Fibroblast of skin of back (primary cell): ENCODE measurements at regions not wholly inside any gene's neighbourhood (a gene's known extent, or its start where the extent isn't known, plus 50 kb on each side); places are given as distances from the start of the nearest gene placed in this dataset.
"Not testable (repeated sequence)": the region's sequence is repeated elsewhere in the genome, so short reads cannot be mapped to it uniquely, and the experiment has no call there.

ENCODE experiments used
- DNase-seq: peaks from one replicate; pipeline ENCODE4 v3.0.0-alpha.2; 2013

DNA sequence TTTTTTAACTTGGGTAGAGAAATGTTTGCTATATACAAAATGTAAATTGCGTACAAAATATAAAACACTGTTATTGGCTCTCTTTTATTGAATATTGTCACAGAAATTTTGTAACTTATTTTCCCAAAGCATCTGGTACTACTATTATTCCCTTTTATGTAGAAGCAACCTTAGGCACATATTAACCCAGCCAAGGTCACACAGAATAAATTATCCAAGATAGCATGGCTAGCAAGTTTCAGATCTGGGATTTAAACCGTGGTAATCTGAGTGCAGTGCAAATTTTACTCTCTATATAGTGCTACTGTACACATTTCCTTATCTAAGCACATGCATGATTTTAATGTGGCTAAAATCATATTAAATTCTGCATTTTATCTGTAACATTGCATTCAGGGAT is 1190.5 kb upstream of the LRRTM3 start:
- DNase-seq, result no peak

DNA sequence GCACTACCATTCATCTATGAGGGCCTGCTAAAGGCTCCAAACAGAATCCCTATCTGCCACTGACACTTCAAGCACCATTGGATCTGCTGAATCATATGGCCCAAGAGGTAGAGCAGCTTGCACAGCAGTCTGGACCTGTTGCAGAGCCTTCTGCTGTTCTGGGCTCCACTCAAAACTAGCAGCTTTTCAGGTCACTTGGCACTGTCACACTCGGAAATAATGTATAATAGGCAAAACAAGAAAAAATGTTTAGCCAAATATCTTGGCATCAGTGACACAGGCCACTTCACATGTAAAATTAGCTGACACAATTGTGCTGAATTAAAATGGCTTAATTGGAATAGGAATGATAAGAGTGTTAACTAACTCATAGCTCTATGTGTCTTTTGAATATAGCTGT is 1182.9 kb upstream of the LRRTM3 start:
- DNase-seq, result no peak

DNA sequence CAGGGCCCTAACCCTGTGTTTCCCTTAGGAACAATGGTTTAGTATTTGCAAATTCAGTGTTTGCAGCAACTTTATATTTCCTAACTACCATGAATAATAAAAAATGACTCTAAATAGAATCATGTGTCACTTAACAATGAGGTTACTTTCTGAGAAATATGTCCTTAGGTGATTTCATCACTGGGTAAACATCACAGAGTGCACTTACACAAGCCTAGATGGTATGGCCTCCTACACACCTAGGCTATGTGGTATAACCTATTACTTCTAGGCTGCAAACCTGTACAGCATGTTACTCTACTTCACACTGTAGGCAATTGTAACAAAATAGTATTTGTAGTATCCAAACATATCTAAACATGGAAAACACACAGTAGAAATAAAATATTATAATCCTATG is 1174.6 kb upstream of the LRRTM3 start:
- DNase-seq, result no peak

DNA sequence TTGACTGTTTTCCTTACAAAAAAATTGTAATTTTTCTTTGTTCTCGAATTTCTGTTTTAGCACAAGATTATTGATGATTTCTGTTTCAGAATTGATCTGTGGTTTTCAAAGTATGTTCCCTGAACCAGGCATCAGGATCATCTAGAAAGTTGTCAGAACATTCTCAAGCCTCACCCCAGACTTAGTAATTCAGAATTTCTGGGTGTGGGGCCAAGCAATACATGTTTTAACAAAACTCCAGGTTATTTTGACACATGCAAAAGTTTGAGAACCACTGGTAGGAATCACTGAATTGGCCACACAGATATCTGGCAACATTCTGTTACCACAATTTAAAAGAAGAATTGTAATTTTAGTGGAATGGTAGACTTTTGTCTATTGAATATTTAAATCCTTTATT is 1173.9 kb upstream of the LRRTM3 start:
- DNase-seq, result no peak

DNA sequence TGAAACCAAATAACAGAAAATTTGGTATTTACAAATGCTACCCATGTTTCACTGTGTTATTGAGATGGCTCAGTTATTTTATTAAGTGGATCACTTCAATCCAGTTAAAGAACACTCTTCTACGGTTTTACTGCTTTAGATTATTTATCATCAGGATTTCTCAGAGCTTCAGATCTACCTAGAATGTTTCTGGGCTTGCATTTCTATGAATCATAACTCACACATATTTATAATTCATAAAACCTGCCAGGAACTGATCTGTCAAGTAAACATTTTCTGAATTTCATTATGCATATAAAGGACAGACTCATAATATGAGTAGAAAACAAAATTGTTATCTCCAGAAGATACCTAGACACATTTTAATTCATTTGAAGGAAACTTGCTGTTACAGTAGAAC is 1172.3 kb upstream of the LRRTM3 start:
- DNase-seq, result no peak

DNA sequence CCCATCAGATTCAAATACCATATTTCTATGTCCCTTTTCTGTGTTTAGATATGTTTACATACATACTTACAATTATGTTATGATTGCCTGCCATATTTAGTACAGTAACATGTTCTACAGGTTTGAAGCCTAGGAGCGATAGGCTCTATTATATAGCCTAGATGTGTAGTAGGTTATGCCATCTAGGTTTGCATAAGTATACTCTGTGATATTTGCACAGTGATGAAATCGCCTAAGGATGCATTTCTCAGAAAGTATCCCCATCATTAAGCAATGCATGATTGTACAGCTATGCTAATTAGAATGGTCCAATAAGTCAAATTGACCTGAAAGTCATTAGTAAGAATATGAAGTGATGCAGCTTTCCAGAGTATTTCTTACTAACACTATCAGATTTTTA is 1171.7 kb upstream of the LRRTM3 start:
- DNase-seq, result no peak

DNA sequence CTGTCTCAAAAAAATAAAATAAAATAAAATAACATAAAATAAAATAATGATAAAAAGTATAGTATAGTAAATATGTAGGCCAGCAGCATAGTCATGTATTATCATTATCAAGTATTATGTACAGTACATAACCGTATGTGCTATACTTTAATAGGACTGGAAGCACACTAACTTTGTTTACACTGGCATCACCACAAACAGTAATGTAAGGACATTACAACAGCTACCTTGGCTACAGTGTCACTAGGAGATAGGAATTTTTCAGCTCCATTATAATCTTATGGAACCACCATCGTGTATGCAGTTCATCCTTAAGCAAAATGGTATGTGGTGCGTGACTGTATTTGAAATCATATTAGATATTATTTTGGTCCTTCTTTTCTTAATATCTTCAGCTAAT is 1163.5 kb upstream of the LRRTM3 start:
- DNase-seq, result no peak

DNA sequence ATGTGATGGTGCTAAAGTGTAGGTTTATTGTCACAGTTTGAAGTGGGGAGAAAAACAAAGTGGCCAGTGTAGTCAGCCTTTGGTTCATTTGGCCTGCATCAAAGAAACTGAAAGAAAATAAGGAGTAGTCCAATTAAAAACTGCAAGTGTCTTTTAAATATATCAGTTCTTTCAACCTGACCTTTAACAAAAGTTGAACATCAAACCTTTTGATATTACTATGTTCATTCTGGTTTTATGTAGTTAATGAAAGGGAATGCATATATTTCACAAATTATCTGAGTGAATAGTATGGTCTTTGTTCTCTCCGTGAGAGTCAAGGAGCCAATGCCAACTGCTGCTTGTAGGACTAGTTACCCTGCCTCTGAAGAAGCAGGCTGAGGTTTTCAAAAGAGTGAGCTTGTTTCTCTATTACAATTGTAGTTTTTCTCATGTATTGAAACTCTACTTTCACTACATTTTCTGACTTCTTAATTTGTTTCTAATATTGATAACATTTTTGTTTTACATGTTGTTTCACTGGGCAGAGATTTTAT is 1160.8 kb upstream of the LRRTM3 start:
- no peak for DNase-seq

DNA sequence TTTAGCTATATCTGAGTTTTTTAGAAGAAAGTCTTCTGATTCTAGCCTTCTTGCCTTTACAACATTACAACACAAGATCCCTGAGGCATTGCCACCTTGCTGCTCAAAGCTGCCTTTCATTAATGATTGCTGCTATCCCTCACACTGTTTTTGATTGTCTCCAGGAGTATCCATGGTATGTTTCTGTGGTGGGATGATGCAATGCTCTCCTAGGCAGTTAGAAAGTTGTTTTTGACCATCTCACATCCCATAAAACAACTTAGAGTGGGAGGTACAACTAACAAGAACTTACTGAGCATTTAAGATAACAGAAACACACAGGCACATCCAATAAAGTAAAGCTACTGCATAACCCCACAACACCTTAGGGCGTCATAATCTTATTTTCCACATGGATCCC is 1156.0 kb upstream of the LRRTM3 start:
- DNase-seq, result peak; percentile 13

DNA sequence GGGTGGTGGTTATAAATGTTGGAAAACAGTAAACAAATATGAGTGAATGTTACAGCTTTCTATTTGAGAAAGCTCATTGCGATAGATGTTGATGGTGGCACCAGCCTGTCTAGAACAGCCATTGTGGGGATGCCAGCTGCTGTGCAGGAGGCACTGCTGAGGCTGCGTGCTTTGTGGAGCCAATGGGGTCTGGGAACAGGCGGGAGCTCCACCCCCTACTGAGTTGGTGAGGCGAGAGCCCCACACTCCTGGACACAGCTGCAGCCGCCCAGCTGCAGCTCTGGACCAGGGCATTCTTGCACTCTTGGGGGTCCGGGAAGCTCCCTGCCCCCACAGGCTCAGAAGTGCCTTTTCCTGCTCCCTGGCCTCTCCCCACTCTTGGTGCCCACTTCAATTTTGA is 1147.1 kb upstream of the LRRTM3 start:
- no peak for DNase-seq

DNA sequence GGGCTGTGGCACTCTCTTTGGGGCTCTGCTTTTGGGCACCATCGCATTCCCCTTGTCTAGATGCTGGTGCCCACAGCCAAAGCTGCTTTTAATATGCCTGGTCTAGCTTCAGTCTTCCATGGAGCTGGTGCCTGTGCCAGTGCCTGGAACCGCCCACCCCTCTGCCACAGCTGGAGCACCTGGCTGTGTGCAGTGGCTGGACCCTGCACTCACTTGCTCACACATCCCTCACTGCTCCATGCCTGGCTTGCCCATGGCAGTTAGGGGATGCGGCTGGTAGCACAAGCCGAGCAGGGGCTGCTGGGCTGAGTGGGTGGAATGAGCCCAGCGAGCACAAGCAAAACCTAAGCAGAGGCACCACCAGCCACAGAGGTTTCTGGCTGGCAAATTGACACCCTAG is 1145.9 kb upstream of the LRRTM3 start:
- no peak for DNase-seq

DNA sequence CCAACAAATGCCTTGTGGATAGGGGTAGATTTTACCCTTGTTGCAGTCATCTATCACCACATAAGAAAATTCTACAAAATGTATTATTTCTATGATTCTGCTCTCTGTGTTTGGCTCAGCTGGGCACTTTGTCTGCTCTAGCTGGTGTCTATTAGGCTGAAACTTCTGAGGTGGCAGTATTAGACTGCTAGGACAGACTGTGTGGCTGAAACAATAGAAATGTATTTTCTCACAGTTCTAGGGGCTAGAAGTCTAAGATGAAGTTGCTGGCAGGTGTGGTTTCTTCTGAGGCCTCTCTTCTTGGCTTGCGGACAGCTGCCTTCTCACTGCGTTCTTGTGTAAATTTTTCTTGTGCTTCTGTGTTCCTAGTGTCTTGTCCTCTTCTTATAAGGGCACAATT is 1139.6 kb upstream of the LRRTM3 start:
- DNase-seq, result no peak

DNA sequence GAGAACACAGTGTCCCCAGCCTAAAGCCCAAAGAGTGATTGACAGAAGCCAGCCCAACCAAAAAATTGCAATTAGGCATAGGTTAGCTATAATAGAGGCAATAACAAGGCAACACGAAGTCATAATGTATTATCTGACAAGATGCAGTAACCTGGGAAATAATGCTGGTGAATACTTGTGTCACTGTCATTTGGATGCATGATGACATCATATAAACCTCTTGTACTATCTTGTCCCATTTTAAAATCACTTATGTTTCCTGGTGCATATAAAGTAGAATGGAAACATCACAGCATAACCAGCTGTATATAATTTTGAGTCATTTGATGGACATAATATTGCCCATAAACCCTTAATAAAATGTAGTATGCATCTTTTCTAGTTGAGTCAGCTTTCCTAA is 1138.3 kb upstream of the LRRTM3 start:
- no peak for DNase-seq

DNA sequence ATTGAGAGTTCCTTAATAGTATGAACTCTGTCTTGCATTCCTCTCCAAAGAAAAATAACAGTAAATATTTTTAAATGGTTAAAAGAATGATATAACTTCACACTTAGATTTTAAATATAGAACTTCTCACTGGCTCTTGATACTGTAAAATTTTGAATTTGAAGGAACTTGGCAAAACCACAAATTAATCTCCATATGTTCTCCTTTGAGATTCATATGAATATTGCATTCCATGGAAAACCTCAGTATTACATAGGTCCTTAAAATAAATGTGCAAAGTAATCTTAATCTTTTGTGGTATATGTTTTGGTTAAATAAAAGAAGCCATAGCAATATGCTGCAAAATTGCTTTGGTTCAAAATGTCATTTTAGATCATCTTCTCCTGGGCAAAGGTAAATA is 1137.6 kb upstream of the LRRTM3 start:
- no peak for DNase-seq

DNA sequence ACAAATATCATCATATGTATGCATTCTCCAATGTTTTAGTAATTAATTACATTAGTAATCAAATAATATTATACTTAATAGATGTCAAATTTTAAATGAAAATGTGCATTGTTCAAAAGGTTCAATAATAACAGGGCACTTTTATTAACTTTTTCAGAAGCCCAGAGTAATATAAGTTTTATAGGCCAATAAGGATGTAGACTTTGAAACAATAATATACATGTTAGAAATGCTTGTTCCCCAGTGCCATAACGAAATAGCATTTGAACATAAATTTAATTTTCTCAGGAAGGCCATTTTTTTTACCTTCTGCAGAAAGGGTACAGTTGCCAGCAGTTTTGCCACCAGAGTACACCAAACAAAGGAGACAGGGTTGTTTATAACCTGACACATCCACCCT is 1133.9 kb upstream of the LRRTM3 start:
- no peak for DNase-seq

DNA sequence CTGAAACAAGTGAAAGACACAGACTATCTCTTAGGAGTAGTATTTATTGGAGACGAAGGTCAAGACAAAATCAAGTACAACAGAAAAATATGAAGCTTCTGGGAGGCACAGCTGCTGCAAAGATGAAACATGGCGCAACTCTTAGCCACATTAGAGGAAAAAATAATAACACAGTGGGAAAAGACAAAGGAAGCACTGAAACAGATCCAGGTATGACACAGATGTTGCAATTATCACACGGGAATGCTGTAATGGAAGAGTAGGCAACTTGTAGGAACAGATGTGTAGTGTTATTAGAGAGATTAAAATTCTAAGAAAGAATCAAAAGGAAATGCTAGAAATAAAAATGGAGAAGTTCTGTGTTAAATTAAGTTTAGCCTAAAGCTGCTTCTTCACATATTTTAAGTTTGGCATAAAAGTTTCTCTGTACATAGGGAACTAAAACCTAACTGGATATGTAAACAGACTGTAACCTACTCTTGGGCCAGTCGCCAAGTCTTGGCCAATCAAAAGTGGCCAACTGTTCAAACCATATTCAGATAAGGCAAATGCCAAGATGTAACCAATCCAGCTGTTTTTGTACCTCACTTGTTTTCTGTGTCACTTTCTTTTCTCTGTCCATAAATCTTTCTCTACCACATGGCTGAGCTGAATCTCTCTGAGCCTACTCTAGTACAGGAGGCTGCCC is 1132.0 kb upstream of the LRRTM3 start:
- DNase-seq, result no peak

DNA sequence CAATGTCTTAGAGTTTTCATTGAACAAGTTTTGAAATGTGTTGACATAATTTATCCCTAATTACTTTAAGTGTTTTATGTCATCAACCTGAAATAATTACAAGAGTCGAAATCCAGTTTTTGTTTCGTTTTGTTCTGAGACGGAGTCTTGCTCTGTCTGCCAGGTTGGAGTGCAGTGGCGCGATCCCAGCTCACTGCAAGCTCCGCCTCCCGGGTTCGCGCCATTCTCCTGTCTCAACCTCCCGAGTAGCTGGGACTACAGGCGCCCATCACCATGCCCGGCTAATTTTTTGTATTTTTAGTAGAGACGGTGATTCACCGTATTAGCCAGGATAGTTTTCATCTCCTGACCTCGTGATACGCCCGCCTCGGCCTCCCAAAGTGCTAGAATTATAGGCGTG is 1131.0 kb upstream of the LRRTM3 start:
- not testable (repeated sequence) for DNase-seq

DNA sequence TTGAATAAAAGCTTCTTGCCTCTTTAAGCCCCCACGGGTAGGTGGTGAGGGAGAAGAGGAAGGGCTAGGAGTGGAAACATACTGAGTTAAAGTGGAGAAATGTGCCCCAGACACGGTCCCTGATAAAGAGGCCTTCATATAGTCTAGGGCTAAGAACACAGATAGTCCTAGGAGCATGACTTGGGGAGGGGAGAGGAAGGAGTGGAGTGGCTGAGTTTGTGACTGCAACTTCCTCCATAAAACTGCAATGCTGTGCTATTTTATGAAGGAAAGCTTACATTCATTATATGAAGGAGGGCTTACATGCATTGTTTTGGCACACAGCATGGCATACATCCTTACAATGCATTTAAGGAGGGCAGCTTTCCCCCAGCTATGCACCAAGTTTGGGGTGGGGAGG is 1129.4 kb upstream of the LRRTM3 start:
- no peak for DNase-seq

DNA sequence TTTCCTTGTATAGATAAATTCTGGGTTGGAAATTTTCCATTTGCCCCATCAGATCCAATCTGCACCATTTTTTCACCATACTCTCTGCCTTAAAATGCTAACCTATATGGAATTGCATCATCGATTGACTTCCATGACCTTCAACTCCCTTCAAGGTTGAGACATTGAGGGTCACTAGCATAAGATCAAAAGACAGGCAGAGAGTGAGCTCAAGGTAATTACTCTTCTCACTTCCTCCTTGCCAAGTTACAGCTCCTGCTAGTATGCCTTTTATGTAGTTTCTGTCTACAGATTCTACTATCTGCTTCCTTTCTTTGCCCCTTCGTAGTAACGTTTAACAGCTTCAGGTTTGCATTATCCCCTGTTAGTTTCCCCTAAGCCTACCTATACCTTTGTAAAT is 1127.7 kb upstream of the LRRTM3 start:
- DNase-seq, result no peak

DNA sequence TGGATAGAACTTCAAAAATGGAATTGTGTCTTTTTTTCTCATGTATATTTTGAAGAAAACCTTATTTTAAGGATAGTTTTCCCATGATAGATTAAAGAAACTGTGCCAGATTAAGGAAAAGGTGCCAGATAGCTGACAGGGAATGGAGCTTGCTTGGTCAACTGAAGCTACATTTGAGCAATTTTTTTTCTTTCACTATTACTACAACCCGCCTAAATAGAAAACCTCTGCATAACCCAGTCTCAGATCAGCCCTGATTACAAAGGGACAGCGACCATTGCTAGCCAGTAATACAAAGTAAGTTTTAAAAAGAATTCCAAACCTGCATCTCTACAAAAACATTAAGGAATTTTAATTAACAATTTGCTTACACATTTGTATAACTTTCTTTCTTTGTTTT is 1123.4 kb upstream of the LRRTM3 start:
- DNase-seq, result no peak

DNA sequence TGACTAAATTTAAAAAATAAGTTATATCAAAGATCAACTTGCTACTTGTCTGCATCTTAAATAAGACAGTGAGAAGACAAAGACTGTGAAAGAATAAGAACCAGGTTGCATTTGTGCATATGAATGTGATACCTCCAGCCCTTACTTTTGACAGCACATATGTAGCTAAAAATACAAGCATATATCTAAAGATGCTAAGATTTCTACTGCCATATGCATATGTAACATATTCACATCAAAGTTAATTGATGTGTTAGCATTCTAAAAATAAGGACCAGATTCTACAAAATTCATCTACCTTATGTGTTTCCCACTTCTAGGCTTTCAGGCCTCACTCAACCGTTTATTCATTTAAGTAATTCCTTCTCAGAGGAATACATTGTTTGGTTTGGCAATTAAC is 1120.3 kb upstream of the LRRTM3 start:
- DNase-seq, result no peak

DNA sequence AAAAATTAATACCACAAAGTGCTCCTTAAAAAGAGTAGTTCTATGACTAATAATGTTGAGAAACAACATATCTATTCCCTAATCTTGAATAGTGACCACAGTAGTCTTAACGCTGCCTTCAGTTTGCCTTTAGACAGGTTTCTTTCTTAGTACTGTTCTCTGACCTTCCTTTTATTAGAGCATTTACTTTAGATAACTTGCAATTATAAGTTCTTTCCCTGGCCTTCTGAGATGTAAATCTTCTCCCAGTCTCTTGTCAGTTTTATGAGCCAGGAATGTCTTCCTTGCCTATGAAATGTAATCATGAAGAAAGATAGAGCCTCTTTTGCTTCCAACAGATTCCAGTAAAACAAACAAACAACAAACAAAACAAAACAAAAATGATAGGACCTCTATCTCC is 1119.8 kb upstream of the LRRTM3 start:
- no peak for DNase-seq

DNA sequence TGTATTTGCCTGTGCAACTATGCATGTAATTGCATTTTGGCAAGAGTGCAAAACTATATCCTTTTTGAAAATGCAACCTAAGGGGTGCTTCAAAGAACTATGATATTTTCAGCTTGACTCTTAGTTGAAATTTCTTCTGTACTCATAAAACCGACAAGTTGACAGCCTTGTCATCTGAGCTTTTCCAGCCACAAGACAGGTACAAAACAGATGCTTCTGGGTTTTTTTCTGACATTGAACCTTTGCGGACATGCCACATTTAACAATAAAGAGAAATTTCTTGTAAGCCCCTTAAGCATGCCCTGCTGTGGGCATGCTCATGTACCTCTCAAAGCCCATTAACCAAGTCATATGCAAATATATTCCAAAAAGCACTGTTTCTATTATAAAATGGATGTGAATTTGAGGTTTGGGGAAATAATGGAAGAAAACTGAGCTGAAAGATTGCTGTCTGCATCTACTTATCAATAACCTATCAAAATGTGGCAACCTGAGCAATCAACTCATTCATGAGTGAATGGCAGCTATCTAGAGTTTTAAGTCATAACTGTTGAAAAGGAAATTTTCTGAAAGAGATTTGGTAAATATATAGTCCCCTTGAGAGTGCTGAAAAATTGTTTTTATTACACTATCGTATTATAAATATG is 1117.0 kb upstream of the LRRTM3 start:
- DNase-seq, result no peak

DNA sequence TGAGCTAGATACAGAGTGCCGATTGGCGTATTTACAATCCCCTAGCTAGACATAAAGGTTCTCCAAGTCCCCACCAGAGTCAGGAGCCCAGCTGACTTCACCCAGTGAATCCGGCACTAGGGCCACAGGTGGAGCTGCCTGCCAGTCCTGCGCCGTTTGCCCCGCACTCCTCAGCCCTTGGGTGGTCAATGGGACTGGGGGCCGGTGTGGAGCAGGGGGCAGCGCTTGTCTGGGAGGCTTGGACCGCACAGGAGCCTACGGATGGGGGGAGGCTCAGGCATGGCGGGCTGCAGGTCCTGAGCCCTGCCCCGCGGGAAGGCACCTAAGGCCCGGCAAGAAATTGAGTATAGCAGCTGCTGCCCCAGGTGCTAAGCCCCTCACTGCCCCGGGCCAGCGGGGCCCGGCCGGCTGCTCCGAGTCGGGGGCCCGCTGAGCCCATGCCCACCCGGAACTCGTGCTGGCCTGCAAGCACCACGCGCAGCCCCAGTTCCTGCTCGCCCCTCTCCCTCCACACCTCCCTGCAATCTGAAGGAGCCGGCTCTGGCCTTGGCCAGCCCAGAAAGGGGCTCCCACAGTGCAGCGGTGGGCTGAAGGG is 1113.8 kb upstream of the LRRTM3 start:
- no peak for DNase-seq
